ENCODE measurements at regions not wholly inside any gene's neighbourhood (a gene's known extent, or its start where the extent isn't known, plus 50 kb on each side); places are given as distances from the start of the nearest gene placed in this dataset.
"Not testable (repeated sequence)": the region's sequence is repeated elsewhere in the genome, so short reads cannot be mapped to it uniquely, and the experiment has no call there.

GRCh38 chr5:120808135-120808534, 344.0 kb downstream of the PRR16 start:
- intact Hi-C loops (cut with DNase I), result loop anchor here (10.0 kb wide), 1 partner anchor 343 kb away; the partner anchor contains the start of gene PRR16
- no peak for DNase-seq (ENCODE audit: low spot score)

DNA sequence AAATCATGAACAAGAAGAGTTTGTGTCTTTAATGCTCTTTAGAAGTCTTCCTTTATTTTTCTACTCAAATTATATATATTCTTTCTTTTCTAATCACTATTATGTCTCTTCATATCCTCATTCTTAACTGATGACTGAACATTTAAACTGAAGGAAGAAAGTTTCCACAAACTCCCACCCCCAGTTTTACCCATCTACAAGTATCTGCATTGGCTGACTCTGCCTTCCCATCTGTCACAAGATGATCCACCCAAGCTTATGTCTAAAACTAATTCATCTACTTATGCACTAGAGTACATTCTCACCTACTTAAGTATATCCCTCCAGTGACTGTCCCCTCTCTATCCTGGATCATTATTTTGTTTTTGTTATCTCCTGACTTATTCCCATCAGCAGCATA, 344.5 kb downstream of the PRR16 start:
- intact Hi-C loops (cut with DNase I), result loop anchor here (10.0 kb wide), 1 partner anchor 344 kb away; the partner anchor contains the start of gene PRR16
- DNase-seq (ENCODE audit: low spot score), result no peak

GRCh38 chr5:120813551-120813950, 349.5 kb downstream of the PRR16 start:
- intact Hi-C loops (cut with DNase I), result loop anchor here (10.0 kb wide), 1 partner anchor 1051 kb away; no protein-coding TSS in a partner anchor
- no peak for DNase-seq (ENCODE audit: low spot score)

GRCh38 chr5:120817044-120817985, 353.2 kb downstream of the PRR16 start:
- DNase-seq (ENCODE audit: low spot score), result no peak
- intact Hi-C loops (cut with DNase I), result loop anchor here (10.0 kb wide), 1 partner anchor 1047 kb away; no protein-coding TSS in a partner anchor

DNA sequence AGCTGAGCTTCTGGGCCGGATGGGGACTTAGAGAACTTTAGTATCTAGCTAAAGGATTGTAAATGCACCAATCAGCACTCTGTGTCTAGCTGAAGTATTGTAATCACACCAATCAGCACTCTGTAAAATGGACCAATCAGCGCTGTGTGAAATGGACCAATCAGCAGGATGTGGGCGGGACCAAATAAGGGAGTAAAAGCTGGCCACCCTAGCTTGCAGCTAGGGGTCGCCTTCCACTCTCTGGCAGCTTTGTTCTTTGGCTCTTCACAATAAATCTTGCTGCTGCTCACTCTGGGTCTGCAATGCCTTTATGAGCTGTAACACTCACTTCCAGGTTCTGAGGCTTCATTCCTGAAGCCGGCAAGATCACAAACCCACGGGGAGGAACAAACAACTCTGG, 354.0 kb downstream of the PRR16 start:
- no peak for DNase-seq (ENCODE audit: low spot score)
- intact Hi-C loops (cut with DNase I), result loop anchor here (10.0 kb wide), 1 partner anchor 1047 kb away; no protein-coding TSS in a partner anchor

- intact Hi-C loops (cut with DNase I), result no loop called here
- DNase-seq (ENCODE audit: low spot score), result no peak
Measured at GRCh38 chr5:120823328-120823727, 359.2 kb downstream of the PRR16 start.

DNA sequence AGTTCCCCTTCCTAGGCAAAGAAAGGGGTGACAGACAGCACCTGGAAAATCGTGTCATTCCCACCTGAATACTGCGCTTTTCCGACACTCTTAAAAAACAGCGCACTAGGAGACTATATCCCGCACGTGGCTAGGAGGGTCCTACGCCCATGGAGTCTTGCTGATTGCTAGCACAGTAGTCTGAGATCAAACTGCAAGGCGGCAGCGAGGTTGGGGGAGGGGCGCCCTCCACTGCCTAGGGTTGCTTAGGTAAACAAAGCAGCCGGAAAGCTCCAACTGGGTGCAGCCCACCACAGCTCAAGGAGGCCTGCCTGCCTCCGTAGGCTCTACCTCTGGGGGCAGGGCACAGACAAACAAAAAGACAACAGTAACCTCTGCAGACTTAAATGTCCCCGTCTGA, 367.5 kb downstream of the PRR16 start:
- intact Hi-C loops (cut with DNase I); DNase-seq (ENCODE audit: low spot score): not testable (repeated sequence)

GRCh38 chr5:120841830-120842229, 377.7 kb downstream of the PRR16 start:
- no peak for DNase-seq (ENCODE audit: low spot score)
- intact Hi-C loops (cut with DNase I), result no loop called here

GRCh38 chr5:120843390-120843980, 379.4 kb downstream of the PRR16 start:
- DNase-seq (ENCODE audit: low spot score), result no peak
- intact Hi-C loops (cut with DNase I), result no loop called here

GRCh38 chr5:120848883-120849282, 384.8 kb downstream of the PRR16 start:
- intact Hi-C loops (cut with DNase I), result no loop called here
- DNase-seq (ENCODE audit: low spot score), result no peak

DNA sequence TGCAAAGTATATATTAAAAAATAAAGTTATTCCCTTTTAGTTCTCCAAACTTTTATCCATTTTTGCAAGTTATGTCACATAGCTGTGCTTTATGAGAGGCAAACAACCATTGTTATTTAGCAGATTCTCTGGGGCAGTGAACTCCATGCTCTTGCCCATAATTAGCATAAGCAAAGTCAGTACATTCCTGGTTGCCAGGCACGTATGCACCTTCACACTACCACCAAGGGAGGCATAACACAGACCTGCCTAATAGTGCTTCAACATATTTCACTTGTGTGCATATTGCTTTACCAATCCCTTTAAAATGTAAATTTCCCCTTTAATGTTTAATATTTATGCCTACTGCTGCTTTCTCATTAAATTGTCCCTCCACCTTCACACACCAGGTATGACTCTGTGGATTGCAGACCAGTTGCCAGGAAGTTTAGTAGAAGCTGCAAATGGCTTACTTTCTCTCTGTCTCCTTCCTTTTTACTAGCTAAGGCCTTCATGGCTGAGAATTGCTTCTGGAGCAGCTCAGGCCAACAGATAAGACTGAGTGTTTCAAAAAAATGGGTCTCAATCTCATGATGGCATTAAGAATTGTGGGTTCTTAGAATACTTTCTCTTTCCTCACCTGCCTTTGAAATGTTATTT, 388.2 kb downstream of the PRR16 start:
- intact Hi-C loops (cut with DNase I), result no loop called here
- no peak for DNase-seq (ENCODE audit: low spot score)

DNA sequence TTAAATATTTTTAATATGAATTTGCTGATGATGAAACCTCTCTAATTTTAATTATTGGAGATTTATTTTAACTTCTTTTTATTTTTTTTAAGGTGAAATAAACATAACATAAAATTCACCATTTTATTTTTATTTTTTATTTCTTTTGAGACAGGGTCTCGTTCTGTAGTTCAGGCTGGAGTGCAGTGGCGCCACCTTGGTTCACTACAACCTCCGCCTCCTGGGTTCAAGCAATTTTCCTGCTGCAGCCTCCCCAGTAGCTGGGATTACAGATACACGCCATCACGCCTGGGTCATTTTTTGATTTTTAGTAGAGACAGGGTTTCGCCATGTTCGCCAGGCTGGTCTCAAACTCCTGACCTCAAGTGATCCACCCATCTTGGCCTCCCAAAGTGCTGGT, 402.9 kb downstream of the PRR16 start:
- no peak for DNase-seq (ENCODE audit: low spot score)
- intact Hi-C loops (cut with DNase I), result no loop called here

DNA sequence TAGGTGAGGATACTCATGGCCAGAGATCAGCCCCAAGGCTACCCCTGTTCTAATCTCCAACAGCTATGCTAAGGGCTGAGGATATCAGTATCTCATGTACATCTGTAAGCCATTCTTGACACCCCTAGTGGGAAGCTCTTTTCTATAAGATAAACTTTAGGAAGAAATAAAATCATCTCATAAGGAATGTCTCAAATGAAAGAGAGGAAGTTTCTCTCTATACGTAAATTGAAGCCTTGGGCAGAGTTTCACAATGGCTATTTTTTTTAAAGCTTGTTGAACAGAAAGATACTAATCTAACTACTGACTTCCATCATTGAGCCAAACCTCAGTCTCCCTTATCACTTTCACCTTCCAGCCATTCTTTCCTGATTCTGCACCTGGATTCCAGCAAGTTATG, 405.7 kb downstream of the PRR16 start:
- intact Hi-C loops (cut with DNase I), result no loop called here
- no peak for DNase-seq (ENCODE audit: low spot score)

DNA sequence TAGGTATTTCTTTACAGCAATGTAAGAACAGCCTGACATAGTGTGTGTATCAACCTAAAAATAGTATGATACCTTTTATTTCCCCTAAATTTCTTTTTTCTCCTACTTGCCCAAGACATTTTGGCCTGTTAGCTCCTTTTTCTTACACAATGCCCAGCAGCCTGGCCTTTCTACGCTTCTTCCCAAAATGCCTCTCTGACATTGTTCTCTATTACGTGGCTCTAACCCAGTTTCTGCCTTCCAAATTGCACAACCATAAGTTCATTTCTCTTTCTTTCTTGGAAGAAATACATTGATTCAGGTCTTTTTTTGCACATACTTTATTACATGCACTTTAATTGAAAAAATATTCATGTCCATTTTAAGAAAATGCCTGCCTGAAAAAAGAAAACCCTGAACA, 408.2 kb downstream of the PRR16 start:
- no peak for DNase-seq (ENCODE audit: low spot score)
- intact Hi-C loops (cut with DNase I), result no loop called here

DNA sequence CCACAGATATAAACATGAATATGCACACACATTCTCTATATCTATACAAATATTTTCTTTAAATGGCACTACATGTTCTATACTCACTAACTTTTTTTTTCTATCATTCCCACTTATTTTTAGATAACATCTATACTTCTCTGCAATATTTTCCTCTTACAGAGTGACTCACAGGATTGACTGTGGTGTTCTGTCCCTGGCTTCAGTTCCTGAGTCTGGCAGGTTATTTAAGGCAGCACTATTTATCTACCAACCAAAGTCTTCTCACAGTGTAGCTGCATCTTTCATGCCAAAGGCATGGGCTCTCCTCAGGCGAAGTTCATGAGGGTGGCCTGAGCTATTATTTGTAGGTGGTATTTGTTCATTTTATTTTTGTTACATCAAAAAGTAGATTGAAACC, 409.0 kb downstream of the PRR16 start:
- no peak for DNase-seq (ENCODE audit: low spot score)
- intact Hi-C loops (cut with DNase I), result no loop called here

GRCh38 chr5:120874081-120874862, 410.2 kb downstream of the PRR16 start:
- intact Hi-C loops (cut with DNase I), result no loop called here
- DNase-seq (ENCODE audit: low spot score), result no peak

DNA sequence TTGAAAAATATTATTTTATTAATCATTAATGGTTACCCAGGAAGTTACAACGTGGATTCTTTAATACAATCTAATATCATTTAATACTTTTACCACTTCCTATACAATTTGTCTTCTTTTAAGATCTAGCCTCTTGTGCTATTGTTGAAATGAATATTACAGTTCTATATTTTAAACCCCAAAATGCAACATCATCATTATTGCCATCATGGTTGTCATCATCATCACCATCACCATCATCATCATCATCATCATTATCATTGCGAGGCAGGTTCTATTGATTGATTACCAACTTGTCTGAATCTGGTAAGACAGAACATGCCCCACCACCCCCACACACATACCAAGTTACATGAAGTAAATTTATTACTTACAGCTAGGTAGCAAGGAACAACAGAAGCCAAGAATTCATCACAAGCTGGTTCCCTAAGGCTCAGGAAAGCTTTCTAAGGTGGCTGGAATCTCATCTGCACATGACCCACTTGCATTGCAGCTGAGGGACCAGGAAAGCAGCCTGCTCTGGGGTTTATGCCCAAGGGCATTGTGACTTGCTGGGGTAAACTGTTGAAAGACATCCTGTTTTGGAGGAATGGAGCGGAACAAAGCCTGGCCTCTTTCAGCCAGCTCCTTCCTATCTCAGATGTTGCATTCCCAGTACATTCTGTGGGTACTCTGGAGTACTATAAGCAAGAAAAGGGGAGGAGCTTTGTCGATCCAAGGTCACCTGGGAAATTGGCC, 418.1 kb downstream of the PRR16 start:
- DNase-seq (ENCODE audit: low spot score), result no peak
- intact Hi-C loops (cut with DNase I), result no loop called here

DNA sequence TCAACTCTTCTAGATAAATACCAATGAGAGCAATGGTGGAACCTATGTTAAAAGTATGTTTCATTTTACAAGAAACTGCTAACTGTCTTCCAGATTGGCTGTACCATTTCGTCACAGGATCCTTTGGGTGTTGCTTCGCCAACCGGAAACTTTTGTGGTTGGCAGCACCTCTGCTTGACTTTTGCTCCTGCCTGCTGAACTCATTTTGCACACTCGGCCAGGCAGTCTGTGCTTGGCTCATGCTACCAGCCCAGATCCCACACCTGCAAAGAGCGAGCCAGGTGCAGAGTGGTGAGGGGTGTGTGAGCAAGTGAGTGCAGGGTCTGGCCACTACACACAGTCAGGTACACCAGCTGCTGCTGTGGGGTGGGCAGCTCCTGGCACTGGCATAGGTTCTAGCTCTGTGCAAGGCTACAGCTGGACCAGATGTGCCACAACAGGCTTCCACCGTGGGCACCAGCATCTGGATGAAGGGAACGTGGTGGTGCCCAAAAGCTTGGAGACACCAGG, 422.3 kb downstream of the PRR16 start:
- intact Hi-C loops (cut with DNase I), result no loop called here
- no peak for DNase-seq (ENCODE audit: low spot score)

GRCh38 chr5:120895660-120896059, 431.6 kb downstream of the PRR16 start:
- intact Hi-C loops (cut with DNase I), result no loop called here
- no peak for DNase-seq (ENCODE audit: low spot score)
